ENCODE measurements at regions not wholly inside any gene's neighbourhood (a gene's known extent, or its start where the extent isn't known, plus 50 kb on each side); places are given as distances from the start of the nearest gene placed in this dataset.

DNA sequence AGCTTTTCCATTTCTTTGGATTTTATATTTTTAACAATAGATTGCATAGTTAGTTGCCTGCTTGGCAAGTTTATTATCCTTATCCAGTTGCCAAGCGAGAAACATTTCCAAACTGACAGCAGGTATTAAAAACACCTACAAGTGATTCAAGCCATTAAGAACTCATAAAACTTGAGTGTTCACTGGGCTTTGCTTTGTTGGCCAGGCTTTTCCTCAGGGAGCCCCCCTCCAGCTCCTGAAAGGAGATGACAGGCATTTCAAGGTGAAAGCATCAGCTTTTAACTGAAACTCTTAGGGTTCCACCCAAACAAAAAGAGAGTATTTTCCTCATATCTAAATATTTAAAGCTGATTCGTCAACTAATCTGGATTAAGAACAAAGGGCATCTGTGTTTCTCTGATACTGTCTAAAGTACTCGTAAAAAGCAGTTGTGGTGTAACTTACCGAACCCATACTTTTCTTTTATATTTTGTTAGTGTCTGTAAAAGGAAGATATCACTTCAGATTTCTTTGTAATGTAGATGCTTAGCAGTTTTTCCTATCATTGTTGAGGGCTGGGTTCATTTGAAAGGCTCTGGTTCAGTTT, 363.4 kb downstream of the OTOL1 start:
- Histone ChIP-seq H3K27ac (ENCODE audit: low read depth, low read length) (no peak overlapping the region), H4K20me1 (ENCODE audit: insufficient read depth, low read length) (no peaks in the 10 kb centered on the region), H3K4me2 (ENCODE audit: insufficient read depth, low read length) (no peak overlapping the region), H3K4me3 (ENCODE audit: insufficient read depth, low read length) (no peak overlapping the region), H3K4me1 (ENCODE audit: insufficient read depth, low read length) (no peaks in the 10 kb centered on the region), H3K36me3 (ENCODE audit: insufficient read depth, low read length) (no peaks in the 10 kb centered on the region), H2AFZ (ENCODE audit: low read length) (peak overlapping the region; percentile 55), H3K27me3 (ENCODE audit: insufficient read depth, low read length) (no peaks in the 10 kb centered on the region), H3K9me3 (ENCODE audit: low read depth, low read length) (no peaks in the 10 kb centered on the region), H3K79me2 (ENCODE audit: insufficient read depth, low read length) (no peaks in the 10 kb centered on the region)
- TF ChIP-seq, protein P1, sequence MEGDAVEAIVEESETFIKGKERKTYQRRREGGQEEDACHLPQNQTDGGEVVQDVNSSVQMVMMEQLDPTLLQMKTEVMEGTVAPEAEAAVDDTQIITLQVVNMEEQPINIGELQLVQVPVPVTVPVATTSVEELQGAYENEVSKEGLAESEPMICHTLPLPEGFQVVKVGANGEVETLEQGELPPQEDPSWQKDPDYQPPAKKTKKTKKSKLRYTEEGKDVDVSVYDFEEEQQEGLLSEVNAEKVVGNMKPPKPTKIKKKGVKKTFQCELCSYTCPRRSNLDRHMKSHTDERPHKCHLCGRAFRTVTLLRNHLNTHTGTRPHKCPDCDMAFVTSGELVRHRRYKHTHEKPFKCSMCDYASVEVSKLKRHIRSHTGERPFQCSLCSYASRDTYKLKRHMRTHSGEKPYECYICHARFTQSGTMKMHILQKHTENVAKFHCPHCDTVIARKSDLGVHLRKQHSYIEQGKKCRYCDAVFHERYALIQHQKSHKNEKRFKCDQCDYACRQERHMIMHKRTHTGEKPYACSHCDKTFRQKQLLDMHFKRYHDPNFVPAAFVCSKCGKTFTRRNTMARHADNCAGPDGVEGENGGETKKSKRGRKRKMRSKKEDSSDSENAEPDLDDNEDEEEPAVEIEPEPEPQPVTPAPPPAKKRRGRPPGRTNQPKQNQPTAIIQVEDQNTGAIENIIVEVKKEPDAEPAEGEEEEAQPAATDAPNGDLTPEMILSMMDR (IDR thresholded peaks at IDR 0.05; ENCODE audit: extremely low read depth, low read depth, low read length) = no peak
- DNase-seq (ENCODE audit: insufficient read length, low spot score, missing footprints) = no peak

DNA sequence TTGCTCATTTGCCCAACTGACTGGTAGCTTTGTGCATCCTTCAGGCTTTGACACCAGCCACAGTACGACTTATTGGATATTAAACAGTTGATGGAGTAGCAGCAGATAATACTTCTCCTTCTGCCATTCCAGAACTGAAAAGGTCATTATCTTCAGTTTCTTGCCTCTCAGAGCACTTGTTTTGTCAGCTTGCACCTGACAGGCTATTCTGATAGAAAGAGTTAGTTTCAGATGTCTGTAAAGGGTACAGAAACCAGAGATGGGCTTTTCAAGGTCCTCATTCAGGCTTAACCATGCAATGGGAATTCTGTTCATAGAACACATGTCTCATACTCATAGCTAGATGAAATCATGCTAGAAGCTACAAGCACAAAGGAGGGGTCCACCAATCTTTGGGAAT, 367.2 kb downstream of the OTOL1 start:
- no peaks in the 10 kb centered on the region for H3K9me3 ChIP-seq (ENCODE audit: low read depth, low read length)
- H3K27ac ChIP-seq (ENCODE audit: low read depth, low read length) = no peak overlapping the region
- TF ChIP-seq, protein P1 (IDR thresholded peaks at IDR 0.05; ENCODE audit: extremely low read depth, low read depth, low read length) = no peak
- H3K27me3 ChIP-seq (ENCODE audit: insufficient read depth, low read length) = no peaks in the 10 kb centered on the region
- no peaks in the 10 kb centered on the region for H3K4me1 ChIP-seq (ENCODE audit: insufficient read depth, low read length)
- no peak overlapping the region for H3K4me3 ChIP-seq (ENCODE audit: insufficient read depth, low read length)
- H3K36me3 ChIP-seq (ENCODE audit: insufficient read depth, low read length) = no peaks in the 10 kb centered on the region
- H4K20me1 ChIP-seq (ENCODE audit: insufficient read depth, low read length) = no peaks in the 10 kb centered on the region
- H3K79me2 ChIP-seq (ENCODE audit: insufficient read depth, low read length) = no peaks in the 10 kb centered on the region
- H2AFZ ChIP-seq (ENCODE audit: low read length) = no peak overlapping the region
- no peak overlapping the region for H3K4me2 ChIP-seq (ENCODE audit: insufficient read depth, low read length)
- DNase-seq (ENCODE audit: insufficient read length, low spot score, missing footprints) = no peak

DNA sequence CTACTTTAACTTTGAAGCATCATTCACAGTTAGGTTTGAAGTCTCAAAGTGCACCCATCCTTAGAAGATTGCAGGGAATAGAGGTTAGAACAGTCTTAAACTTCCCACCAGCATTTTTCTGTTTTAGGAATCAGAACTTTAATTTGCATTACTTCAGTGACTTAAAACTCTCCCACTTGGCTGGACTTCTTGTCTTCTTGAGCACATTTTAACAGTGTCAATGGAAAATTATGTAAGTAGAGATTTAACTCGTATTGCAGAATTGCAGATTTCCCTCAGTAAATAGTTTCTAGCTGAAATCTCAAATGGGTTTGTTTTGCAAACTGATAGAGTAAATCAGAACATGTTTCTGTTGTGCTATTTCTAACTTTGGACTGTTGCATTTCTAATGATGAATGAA, 369.6 kb downstream of the OTOL1 start:
- H4K20me1 ChIP-seq (ENCODE audit: insufficient read depth, low read length) = no peaks in the 10 kb centered on the region
- no peaks in the 10 kb centered on the region for H3K36me3 ChIP-seq (ENCODE audit: insufficient read depth, low read length)
- no peak for DNase-seq (ENCODE audit: insufficient read length, low spot score, missing footprints)
- H3K27ac ChIP-seq (ENCODE audit: low read depth, low read length) = no peak overlapping the region
- H3K4me3 ChIP-seq (ENCODE audit: insufficient read depth, low read length) = no peak overlapping the region
- no peak overlapping the region for H2AFZ ChIP-seq (ENCODE audit: low read length)
- H3K9me3 ChIP-seq (ENCODE audit: low read depth, low read length) = no peaks in the 10 kb centered on the region
- no peaks in the 10 kb centered on the region for H3K79me2 ChIP-seq (ENCODE audit: insufficient read depth, low read length)
- TF ChIP-seq, protein P1 (IDR thresholded peaks at IDR 0.05; ENCODE audit: extremely low read depth, low read depth, low read length) = no peak
- H3K27me3 ChIP-seq (ENCODE audit: insufficient read depth, low read length) = no peaks in the 10 kb centered on the region
- H3K4me1 ChIP-seq (ENCODE audit: insufficient read depth, low read length) = no peaks in the 10 kb centered on the region
- no peak overlapping the region for H3K4me2 ChIP-seq (ENCODE audit: insufficient read depth, low read length)

DNA sequence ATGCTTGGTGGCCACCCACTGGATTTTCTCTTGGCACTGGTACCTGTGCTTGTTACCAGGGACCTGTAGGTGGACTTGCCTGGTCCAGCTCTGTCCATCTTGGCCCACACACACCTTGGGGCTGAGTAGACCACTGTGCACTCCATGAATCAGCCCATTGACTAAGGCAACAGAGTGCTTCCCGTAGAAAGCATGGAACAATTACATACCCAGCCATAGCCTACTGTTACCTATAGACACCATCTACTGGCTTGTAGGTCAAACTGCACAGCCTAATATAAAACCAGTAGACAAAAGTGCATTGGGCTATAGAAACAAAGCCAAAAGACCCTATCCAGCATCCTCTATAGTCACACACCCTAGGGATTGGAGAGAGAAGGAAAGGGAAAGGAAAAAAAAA, 378.9 kb downstream of the OTOL1 start:
- H3K27ac ChIP-seq (ENCODE audit: low read depth, low read length) = no peak overlapping the region
- no peaks in the 10 kb centered on the region for H3K9me3 ChIP-seq (ENCODE audit: low read depth, low read length)
- H4K20me1 ChIP-seq (ENCODE audit: insufficient read depth, low read length) = no peaks in the 10 kb centered on the region
- no peaks in the 10 kb centered on the region for H3K79me2 ChIP-seq (ENCODE audit: insufficient read depth, low read length)
- TF ChIP-seq, protein P1 (IDR thresholded peaks at IDR 0.05; ENCODE audit: extremely low read depth, low read depth, low read length) = no peak
- no peak overlapping the region for H3K4me3 ChIP-seq (ENCODE audit: insufficient read depth, low read length)
- H3K27me3 ChIP-seq (ENCODE audit: insufficient read depth, low read length) = no peaks in the 10 kb centered on the region
- DNase-seq (ENCODE audit: insufficient read length, low spot score, missing footprints) = no peak
- H3K4me1 ChIP-seq (ENCODE audit: insufficient read depth, low read length) = no peaks in the 10 kb centered on the region
- H3K4me2 ChIP-seq (ENCODE audit: insufficient read depth, low read length) = no peak overlapping the region
- no peaks in the 10 kb centered on the region for H3K36me3 ChIP-seq (ENCODE audit: insufficient read depth, low read length)
- no peak overlapping the region for H2AFZ ChIP-seq (ENCODE audit: low read length)

All from osteoblast (primary cell).